ENCODE measurements at regions not wholly inside any gene's neighbourhood (a gene's known extent, or its start where the extent isn't known, plus 50 kb on each side); places are given as distances from the start of the nearest gene placed in this dataset.
"Not testable (repeated sequence)": the region's sequence is repeated elsewhere in the genome, so short reads cannot be mapped to it uniquely, and the experiment has no call there.

- DNase-seq (ENCODE audit: low read depth), result no peak
These were observed 1106.7 kb downstream of the PDHA2 start for GRCh38 chr4:96946552-96946951.

- DNase-seq (ENCODE audit: low read depth), result no peak
These were observed 1112.7 kb downstream of the PDHA2 start for GRCh38 chr4:96952610-96953009.

GRCh38 chr4:96955226-96955625, 1115.3 kb downstream of the PDHA2 start:
- DNase-seq (ENCODE audit: low read depth), result no peak

GRCh38 chr4:96955691-96956090, 1115.8 kb downstream of the PDHA2 start:
- DNase-seq (ENCODE audit: low read depth), result no peak

- DNase-seq (ENCODE audit: low read depth), result no peak
These were observed 1129.6 kb downstream of the PDHA2 start for GRCh38 chr4:96969455-96969854.

- no peak for DNase-seq (ENCODE audit: low read depth)
These were observed 1133.0 kb downstream of the PDHA2 start for GRCh38 chr4:96972920-96973319.

- DNase-seq (ENCODE audit: low read depth), result no peak
These were observed 1134.4 kb downstream of the PDHA2 start for GRCh38 chr4:96974295-96974694.

GRCh38 chr4:96983830-96984229, 1143.9 kb downstream of the PDHA2 start:
- no peak for DNase-seq (ENCODE audit: low read depth)

- DNase-seq (ENCODE audit: low read depth), result no peak
These were observed 1146.9 kb downstream of the PDHA2 start for GRCh38 chr4:96986816-96987215.

- DNase-seq (ENCODE audit: low read depth), result no peak
These were observed 1151.2 kb downstream of the PDHA2 start for GRCh38 chr4:96991083-96991482.

GRCh38 chr4:96992443-96992842, 1150.8 kb downstream of the STPG2 start:
- no peak for DNase-seq (ENCODE audit: low read depth)

GRCh38 chr4:96993560-96993959, 1149.7 kb downstream of the STPG2 start:
- no peak for DNase-seq (ENCODE audit: low read depth)

- DNase-seq (ENCODE audit: low read depth), result no peak
These were observed 1139.6 kb downstream of the STPG2 start for GRCh38 chr4:97003715-97004114.

GRCh38 chr4:97013309-97013708, 1130.0 kb downstream of the STPG2 start:
- DNase-seq (ENCODE audit: low read depth), result no peak

- no peak for DNase-seq (ENCODE audit: low read depth)
These were observed 1129.6 kb downstream of the STPG2 start for GRCh38 chr4:97013711-97014110.

- no peak for DNase-seq (ENCODE audit: low read depth)
These were observed 1128.0 kb downstream of the STPG2 start for GRCh38 chr4:97015301-97015700.

- DNase-seq (ENCODE audit: low read depth), result no peak
These were observed 1126.9 kb downstream of the STPG2 start for GRCh38 chr4:97016186-97016907.

GRCh38 chr4:97027728-97028410, 1115.4 kb downstream of the STPG2 start:
- no peak for DNase-seq (ENCODE audit: low read depth)

GRCh38 chr4:97028785-97029184, 1114.5 kb downstream of the STPG2 start:
- no peak for DNase-seq (ENCODE audit: low read depth)

- not testable (repeated sequence) for DNase-seq (ENCODE audit: low read depth)
These were observed 1105.7 kb downstream of the STPG2 start for GRCh38 chr4:97037411-97038145.

GRCh38 chr4:97038146-97038516, 1105.1 kb downstream of the STPG2 start:
- no peak for DNase-seq (ENCODE audit: low read depth)

- DNase-seq (ENCODE audit: low read depth), result no peak
These were observed 1070.6 kb downstream of the STPG2 start for GRCh38 chr4:97072666-97073065.

- DNase-seq (ENCODE audit: low read depth), result no peak
These were observed 1070.1 kb downstream of the STPG2 start for GRCh38 chr4:97073194-97073593.

Data from forelimb muscle (tissue), 1 donor.